H1 (cell line): ENCODE measurements at regions not wholly inside any gene's neighbourhood (a gene's known extent, or its start where the extent isn't known, plus 50 kb on each side); places are given as distances from the start of the nearest gene placed in this dataset.

Source experiments
- CTCF ChIA-PET: fragments of 300-600 bp; sonication (Branson Sonifier 250); formaldehyde crosslinking; loops from one replicate; lab custom pipeline; 2021; ENCODE audit not compliant: partially characterized antibody; lab: Charles Lee
- POLR2A ChIA-PET: fragments of 300-600 bp; sonication (Branson Sonifier 250); formaldehyde crosslinking; loops from one replicate; lab custom pipeline; 2021; ENCODE audit warnings: inconsistent platforms; ENCODE audit not compliant: partially characterized antibody; lab: Charles Lee
- DNase-seq, 2 experiments: peaks; one replicate each; pipeline versions ENCODE4 v3.0.0 to v3.0.0-alpha.2; 2010 to 2022; ENCODE audit warnings: low spot score in 2 of 2, low read depth in 1 of 2, mixed read lengths in 1 of 2
- FAIRE-seq: peaks from 2 replicates; lab custom pipeline; 2011; peaks lifted over from hg19 to GRCh38; lab: Jason Lieb, UNC
- H2AFZ ChIP-seq: 2 replicates; pipeline ENCODE4 v1.8.1; 2012; ENCODE audit warnings: low read length, inconsistent platforms
- H2AK5ac ChIP-seq: 2 replicates; pipeline ENCODE4 v1.6.1; 2013; ENCODE audit warnings: low read depth, low read length
- H2BK120ac ChIP-seq: replicated peaks from 2 replicates; pipeline ENCODE3; 2013; ENCODE audit warnings: low read depth, low read length, inconsistent platforms
- H2BK12ac ChIP-seq: 2 replicates; pipeline ENCODE4 v1.6.1; 2013; ENCODE audit warnings: low read depth, low read length
- H2BK15ac ChIP-seq: 2 replicates; pipeline ENCODE4 v1.6.1; 2013; ENCODE audit warnings: low read length
- H2BK20ac ChIP-seq: 2 replicates; pipeline ENCODE4 v1.6.1; 2013; ENCODE audit warnings: low read length
- H2BK5ac ChIP-seq: 2 replicates; pipeline ENCODE4 v1.6.1; 2013; ENCODE audit warnings: low read depth, low read length
- H3K14ac ChIP-seq: 2 replicates; pipeline ENCODE4 v1.6.1; 2013; ENCODE audit warnings: inconsistent platforms; ENCODE audit not compliant: insufficient read length
- H3K18ac ChIP-seq: 2 replicates; pipeline ENCODE4 v1.6.1; 2013; ENCODE audit warnings: low read length; ENCODE audit errors: extremely low read depth
- H3K23ac ChIP-seq: 2 replicates; pipeline ENCODE4 v1.6.1; 2013; ENCODE audit warnings: inconsistent platforms; ENCODE audit not compliant: insufficient read length
- H3K23me2 ChIP-seq: 2 replicates; pipeline ENCODE4 v1.6.1; 2013; ENCODE audit warnings: low read depth, low read length
- H3K27ac ChIP-seq: 2 replicates; pipeline ENCODE4 v1.6.1; 2011; ENCODE audit warnings: low read depth, low read length, inconsistent platforms
- H3K27me3 ChIP-seq, 4 experiments: replicated peaks in 1 of 4; 1 replicate in 1 of 4; 2 replicates in 3 of 4; pipeline versions ENCODE4 v1.6.1 to v1.8.1; 2011 to 2013; ENCODE audit warnings: low read length in 3 of 4, mild to moderate bottlenecking in 3 of 4, inconsistent platforms in 2 of 4, mixed read lengths in 2 of 4, moderate library complexity in 1 of 4; ENCODE audit not compliant: control insufficient read depth in 3 of 4, insufficient read depth in 3 of 4; ENCODE audit errors: extremely low read depth in 1 of 4
- H3K36me3 ChIP-seq, 4 experiments: 2 replicates each; pipeline versions ENCODE4 v1.6.1 to v1.8.1; 2011 to 2013; ENCODE audit warnings: mild to moderate bottlenecking in 4 of 4, low read length in 3 of 4, moderate library complexity in 2 of 4, control low read depth in 1 of 4, inconsistent platforms in 1 of 4; ENCODE audit not compliant: insufficient read depth in 4 of 4, control insufficient read depth in 2 of 4
- H3K4ac ChIP-seq: replicated peaks from 2 replicates; pipeline ENCODE3; 2013; ENCODE audit warnings: low read length, low read depth, mixed read lengths, inconsistent platforms; ENCODE audit not compliant: insufficient read length
- H3K4me1 ChIP-seq, 4 experiments: replicated peaks in 1 of 4; 1 replicate in 1 of 4; 2 replicates in 3 of 4; pipeline versions ENCODE4 v1.6.1 to v1.8.1; 2011 to 2013; ENCODE audit warnings: low read length in 3 of 4, inconsistent platforms in 2 of 4, mixed read lengths in 1 of 4; ENCODE audit not compliant: insufficient read depth in 4 of 4, control insufficient read depth in 3 of 4
- H3K4me2 ChIP-seq, 2 experiments: 2 replicates each; pipeline versions ENCODE4 v1.6.1 to v1.8.1; 2011 to 2013; ENCODE audit warnings: low read depth in 2 of 2, low read length in 2 of 2, control low read depth in 1 of 2, inconsistent platforms in 1 of 2, mild to moderate bottlenecking in 1 of 2; ENCODE audit not compliant: insufficient read depth in 1 of 2
- H3K4me3 ChIP-seq, 4 experiments: fragments of 200-600, 300-600 bp in 1 of 4; sonication (generic), shearing (Covaris generic), sonication (Bioruptor Twin) in 1 of 4; 2 replicates each; pipeline versions ENCODE4 v1.5.1 to v1.8.1; 2011 to 2016; ENCODE audit warnings: low read length in 4 of 4, low read depth in 3 of 4, control low read depth in 2 of 4, inconsistent platforms in 2 of 4, mild to moderate bottlenecking in 2 of 4, mixed read lengths in 1 of 4, moderate library complexity in 1 of 4; ENCODE audit not compliant: insufficient read depth in 2 of 4; ENCODE audit errors: extremely low read depth in 1 of 4
- H3K56ac ChIP-seq: replicated peaks from 2 replicates; pipeline ENCODE3; 2013; ENCODE audit warnings: low read depth, mild to moderate bottlenecking, mixed read lengths, low read length, inconsistent platforms; ENCODE audit not compliant: insufficient read length
- H3K79me1 ChIP-seq: 2 replicates; pipeline ENCODE4 v1.6.1; 2013; ENCODE audit warnings: low read depth, low read length, control low read depth
- H3K79me2 ChIP-seq, 2 experiments: 2 replicates each; pipeline versions ENCODE4 v1.6.1 to v1.8.1; 2012 to 2013; ENCODE audit warnings: low read length in 2 of 2, mild to moderate bottlenecking in 2 of 2, inconsistent platforms in 1 of 2; ENCODE audit not compliant: insufficient read depth in 2 of 2, control insufficient read depth in 1 of 2
- H3K9ac ChIP-seq, 4 experiments: replicated peaks in 1 of 4; 1 replicate in 1 of 4; 2 replicates in 3 of 4; pipeline versions ENCODE4 v1.6.1 to v1.8.1; 2011 to 2013; ENCODE audit warnings: low read depth in 3 of 4, low read length in 3 of 4, control low read depth in 2 of 4, mild to moderate bottlenecking in 2 of 4, moderate library complexity in 2 of 4, inconsistent platforms in 1 of 4; ENCODE audit errors: extremely low read depth in 1 of 4
- H3K9me3 ChIP-seq, 2 experiments: 2 replicates each; pipeline versions ENCODE4 v1.6.1 to v1.8.1; 2012 to 2013; ENCODE audit warnings: mild to moderate bottlenecking in 2 of 2, moderate library complexity in 2 of 2, control low read depth in 1 of 2, inconsistent platforms in 1 of 2, low read depth in 1 of 2, low read length in 1 of 2, mixed read lengths in 1 of 2; ENCODE audit not compliant: insufficient read depth in 2 of 2
- H4K20me1 ChIP-seq, 2 experiments: replicated peaks in 1 of 2; 2 replicates each; pipeline versions ENCODE3 to v1.8.1; 2011 to 2013; ENCODE audit warnings: inconsistent platforms in 2 of 2, low read length in 2 of 2, mild to moderate bottlenecking in 1 of 2; ENCODE audit not compliant: insufficient read depth in 2 of 2, control insufficient read depth in 1 of 2
- H4K5ac ChIP-seq: 2 replicates; pipeline ENCODE4 v1.6.1; 2013; ENCODE audit warnings: low read length, low read depth, mixed read lengths, inconsistent platforms; ENCODE audit not compliant: insufficient read length
- H4K8ac ChIP-seq: 2 replicates; pipeline ENCODE4 v1.8.0; 2013; ENCODE audit warnings: mild to moderate bottlenecking, moderate library complexity, low read length, inconsistent platforms; ENCODE audit not compliant: insufficient read depth; ENCODE audit errors: extremely low read depth
- H4K91ac ChIP-seq: replicated peaks from 2 replicates; pipeline ENCODE3; 2013; ENCODE audit warnings: low read length, mixed read lengths, inconsistent platforms; ENCODE audit not compliant: insufficient read length
- BRCA1 ChIP-seq: IDR thresholded peaks from 2 replicates; pipeline ENCODE4 v1.6.1; 2012; ENCODE audit warnings: low read depth, low read length, improper control_type of control experiment
- CEBPB ChIP-seq: IDR thresholded peaks from 2 replicates; pipeline ENCODE4 v1.6.1; 2012; ENCODE audit warnings: low read depth, low read length
- CHD1 ChIP-seq: IDR thresholded peaks from 2 replicates; pipeline ENCODE4 v1.6.1; 2012; ENCODE audit warnings: low read depth, low read length, improper control_type of control experiment
- JUN ChIP-seq: IDR thresholded peaks from 2 replicates; pipeline ENCODE4 v1.6.1; 2011; ENCODE audit warnings: low read depth, mild to moderate bottlenecking, improper control_type of control experiment, low read length
- KDM4A ChIP-seq: IDR thresholded peaks from one replicate; pipeline ENCODE4 v1.7.1; 2012; ENCODE audit warnings: low read depth, mild to moderate bottlenecking, moderate library complexity, low read length, inconsistent platforms; ENCODE audit not compliant: severe bottlenecking
- RAD21 ChIP-seq, 2 experiments: IDR thresholded peaks in 1 of 2; conservative IDR thresholded peaks in 1 of 2; 2 replicates each; pipeline ENCODE4 v1.6.1; 2011; ENCODE audit warnings: low read depth in 2 of 2, low read length in 2 of 2, improper control_type of control experiment in 1 of 2, inconsistent platforms in 1 of 2, mild to moderate bottlenecking in 1 of 2, moderate library complexity in 1 of 2
- SAP30 ChIP-seq: fragments of 300-600 bp; sonication (generic); IDR thresholded peaks from 2 replicates; pipeline ENCODE4 v1.7.1; 2012; ENCODE audit warnings: low read length, moderate library complexity, mild to moderate bottlenecking, inconsistent platforms; ENCODE audit not compliant: insufficient read depth, insufficient replicate concordance
- SIX5 ChIP-seq: IDR thresholded peaks from 2 replicates; pipeline ENCODE4 v1.6.1; 2011; ENCODE audit warnings: mild to moderate bottlenecking, low read depth, low read length
- SP1 ChIP-seq: IDR thresholded peaks from 2 replicates; pipeline ENCODE4 v1.6.1; 2011; ENCODE audit warnings: low read depth, low read length
- WGBS, 2 experiments: shearing (Covaris generic) in 1 of 2; methylation state at CpG; one replicate each; pipeline versions ENCODE4 v1.1.6 to v1.1.7; 2013 to 2015; ENCODE audit warnings: low lambda C conversion rate in 2 of 2, mixed read lengths in 2 of 2, inconsistent platforms in 1 of 2, low coverage in 1 of 2, missing lambda C conversion rate in 1 of 2; ENCODE audit not compliant: insufficient replicate concordance in 2 of 2, insufficient coverage in 1 of 2, insufficient read length in 1 of 2; ENCODE audit errors: extremely low coverage in 1 of 2, missing lambda C conversion rate in 1 of 2; 5-methylcytosine and 5-hydroxymethylcytosine counted together
- TF ChIP-seq, protein P1 (sequence below), 3 experiments: IDR thresholded peaks; 1 replicate in 2 of 3; 2 replicates in 1 of 3; pipeline versions ENCODE4 v1.5.1 to v1.6.1; 2011; ENCODE audit warnings: low read length in 3 of 3, mild to moderate bottlenecking in 3 of 3, inconsistent platforms in 2 of 3, low read depth in 1 of 3, moderate library complexity in 1 of 3; ENCODE audit not compliant: insufficient read depth in 1 of 3; ENCODE audit errors: control extremely low read depth in 1 of 3

DNA sequence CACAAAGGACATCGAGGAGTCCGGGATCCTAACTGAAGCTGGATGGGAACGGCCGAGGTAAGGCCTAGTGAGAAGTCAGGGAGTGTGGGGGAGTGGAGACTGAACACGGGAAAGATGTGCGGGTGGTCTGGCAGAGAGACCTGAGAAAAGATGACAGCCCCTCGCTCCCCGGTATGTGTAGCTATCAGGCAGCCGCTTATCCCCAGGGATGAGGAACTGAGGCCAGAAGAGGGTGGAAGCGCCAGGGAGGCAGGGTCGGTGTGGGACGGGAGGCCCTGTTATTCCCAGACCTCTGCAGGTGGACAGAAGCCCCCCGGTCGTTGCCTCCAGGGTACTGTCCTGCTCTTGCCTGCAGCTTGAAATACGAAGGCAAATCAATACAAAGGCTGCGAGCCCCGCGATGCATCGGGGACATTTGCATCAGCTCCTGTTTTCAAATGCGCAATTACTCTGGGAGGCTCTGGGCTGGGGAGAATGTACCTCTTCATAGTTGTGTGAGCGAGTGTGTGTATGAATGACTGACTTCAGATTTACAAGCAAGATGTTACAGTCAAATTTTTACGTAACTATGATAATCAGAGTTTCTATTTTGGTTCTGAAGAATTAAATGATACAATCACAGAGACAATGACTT lies 221.3 kb downstream of the QKI start:
- H3K23ac ChIP-seq = no peak overlapping the region
- H3K36me3 ChIP-seq = no peaks in the 10 kb centered on the region
- no peaks in the 10 kb centered on the region for H3K79me1 ChIP-seq
- no peak overlapping the region for H3K18ac ChIP-seq
- ChIA-PET CTCF (interaction anchor here (0.7 to 1.6 kb wide), 2 partner anchors 196 to 320 kb away, joined by 3 read pairs; no protein-coding TSS in a partner anchor), POLR2A (no interaction called here)
- no peak overlapping the region for H3K9ac ChIP-seq
- WGBS, 2 experiments = 55% methylated on average over 22 of the region's 22 CpGs; no CpG with 5 or more reads in 1 of the 2 experiments
- H2BK12ac ChIP-seq = no peak overlapping the region
- H4K8ac ChIP-seq = no peak overlapping the region
- H3K4me1 ChIP-seq = peaks cover 5 to 20% (median 13%) of the 10 kb centered on the region in 4 experiments
- no peak overlapping the region for H4K5ac ChIP-seq
- H2BK20ac ChIP-seq = no peak overlapping the region
- H4K20me1 ChIP-seq = peaks cover 0 to 2% of the 10 kb centered on the region in 2 experiments
- peak overlapping the region; percentile 52; the same call in 1 of the 2 replicates for H2AFZ ChIP-seq
- no peak overlapping the region for H3K4me3 ChIP-seq
- H3K9me3 ChIP-seq = peaks cover 3% of the 10 kb centered on the region in 2 experiments; a peak in 1 of 4 replicates
- H3K23me2 ChIP-seq = peaks cover 3% of the 10 kb centered on the region; the same call in 1 of the 2 replicates
- no peak overlapping the region; the same call in 1 of the 2 replicates for H2AK5ac ChIP-seq
- no peak overlapping the region for H2BK15ac ChIP-seq
- H2BK120ac ChIP-seq = no peak overlapping the region
- H3K14ac ChIP-seq = no peak overlapping the region
- H4K91ac ChIP-seq = no peak overlapping the region
- peak; percentile 5 to 48 for DNase-seq
- H3K27ac ChIP-seq = no peak overlapping the region
- H3K79me2 ChIP-seq = no peaks in the 10 kb centered on the region; a peak in 1 of 4 replicates
- FAIRE-seq = no peak
- no peaks in the 10 kb centered on the region for H3K27me3 ChIP-seq
- H3K56ac ChIP-seq = no peak overlapping the region
- H2BK5ac ChIP-seq = no peak overlapping the region
- no peak overlapping the region for H3K4ac ChIP-seq
- peak overlapping the region; percentile 23 to 25; a peak in 2 of 4 replicates for H3K4me2 ChIP-seq
- TF ChIP-seq CHD1 (no peak), SP1 (no peak), BRCA1 (no peak), SAP30 (no peak), RAD21 (IDR thresholded peaks at IDR 0.05 in 1 of 2, conservative IDR thresholded peaks at IDR 0.05 in 1 of 2; ENCODE audit: low read depth in 2 of 2, low read length in 2 of 2) (no peak), JUN (no peak), SIX5 (no peak), KDM4A (no peak), CEBPB (no peak)
- TF ChIP-seq, protein P1, sequence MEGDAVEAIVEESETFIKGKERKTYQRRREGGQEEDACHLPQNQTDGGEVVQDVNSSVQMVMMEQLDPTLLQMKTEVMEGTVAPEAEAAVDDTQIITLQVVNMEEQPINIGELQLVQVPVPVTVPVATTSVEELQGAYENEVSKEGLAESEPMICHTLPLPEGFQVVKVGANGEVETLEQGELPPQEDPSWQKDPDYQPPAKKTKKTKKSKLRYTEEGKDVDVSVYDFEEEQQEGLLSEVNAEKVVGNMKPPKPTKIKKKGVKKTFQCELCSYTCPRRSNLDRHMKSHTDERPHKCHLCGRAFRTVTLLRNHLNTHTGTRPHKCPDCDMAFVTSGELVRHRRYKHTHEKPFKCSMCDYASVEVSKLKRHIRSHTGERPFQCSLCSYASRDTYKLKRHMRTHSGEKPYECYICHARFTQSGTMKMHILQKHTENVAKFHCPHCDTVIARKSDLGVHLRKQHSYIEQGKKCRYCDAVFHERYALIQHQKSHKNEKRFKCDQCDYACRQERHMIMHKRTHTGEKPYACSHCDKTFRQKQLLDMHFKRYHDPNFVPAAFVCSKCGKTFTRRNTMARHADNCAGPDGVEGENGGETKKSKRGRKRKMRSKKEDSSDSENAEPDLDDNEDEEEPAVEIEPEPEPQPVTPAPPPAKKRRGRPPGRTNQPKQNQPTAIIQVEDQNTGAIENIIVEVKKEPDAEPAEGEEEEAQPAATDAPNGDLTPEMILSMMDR (IDR thresholded peaks at IDR 0.05; ENCODE audit: control extremely low read depth in 1 of 3, insufficient read depth in 1 of 3, low read depth in 1 of 3, low read length in 3 of 3) = no peak
